ENCODE measurements at regions not wholly inside any gene's neighbourhood (a gene's known extent, or its start where the extent isn't known, plus 50 kb on each side); places are given as distances from the start of the nearest gene placed in this dataset.
"Not testable (repeated sequence)": the region's sequence is repeated elsewhere in the genome, so short reads cannot be mapped to it uniquely, and the experiment has no call there.

- DNase-seq (ENCODE audit: low spot score) (no peak), FAIRE-seq (no peak)
These were observed 52.0 kb downstream of the PRORP start for GRCh38 chr14:35174342-35174741.

GRCh38 chr14:35180179-35180578, 57.8 kb downstream of the PRORP start:
- DNase-seq (ENCODE audit: low spot score) (no peak), FAIRE-seq (no peak)

GRCh38 chr14:35184891-35185290, 62.5 kb downstream of the PRORP start:
- DNase-seq (ENCODE audit: low spot score); FAIRE-seq: not testable (repeated sequence)

- FAIRE-seq (no peak), DNase-seq (ENCODE audit: low spot score) (no peak)
These were observed 67.1 kb downstream of the PRORP start for GRCh38 chr14:35189422-35189821.

GRCh38 chr14:35193161-35193560, 70.8 kb downstream of the PRORP start:
- FAIRE-seq: no peak
- no peak for DNase-seq (ENCODE audit: low spot score)

GRCh38 chr14:35194183-35194582, 71.8 kb downstream of the PRORP start:
- FAIRE-seq; DNase-seq (ENCODE audit: low spot score): not testable (repeated sequence)

GRCh38 chr14:35196571-35196970, 74.2 kb downstream of the PRORP start:
- DNase-seq (ENCODE audit: low spot score) (no peak), FAIRE-seq (no peak)

GRCh38 chr14:35197015-35197414, 74.7 kb downstream of the PRORP start:
- DNase-seq (ENCODE audit: low spot score) (peak; percentile 14), FAIRE-seq (no peak)

- no peak for DNase-seq (ENCODE audit: low spot score)
- no peak for FAIRE-seq
These were observed 78.7 kb downstream of the PRORP start for GRCh38 chr14:35201066-35201465.

- DNase-seq (ENCODE audit: low spot score) (no peak), FAIRE-seq (no peak)
These were observed 79.8 kb downstream of the PRORP start for GRCh38 chr14:35202195-35202594.

- DNase-seq (ENCODE audit: low spot score): no peak
- no peak for FAIRE-seq
These were observed 83.4 kb downstream of the PRORP start for GRCh38 chr14:35205737-35206136.

GRCh38 chr14:35211067-35211466, 81.1 kb upstream of the PSMA6 start:
- FAIRE-seq (no peak), DNase-seq (ENCODE audit: low spot score) (no peak)

GRCh38 chr14:35212471-35213142, 79.6 kb upstream of the PSMA6 start:
- no peak for FAIRE-seq
- DNase-seq (ENCODE audit: low spot score): no peak

- no peak for FAIRE-seq
- no peak for DNase-seq (ENCODE audit: low spot score)
These were observed 78.9 kb upstream of the PSMA6 start for GRCh38 chr14:35213143-35213788.

- DNase-seq (ENCODE audit: low spot score) (peak; percentile 26), FAIRE-seq (no peak)
These were observed 78.3 kb upstream of the PSMA6 start for GRCh38 chr14:35213869-35214387.

- not testable (repeated sequence) for DNase-seq (ENCODE audit: low spot score); FAIRE-seq
These were observed 77.8 kb upstream of the PSMA6 start for GRCh38 chr14:35214402-35214801.

- FAIRE-seq (no peak), DNase-seq (ENCODE audit: low spot score) (peak; percentile 11)
These were observed 76.9 kb upstream of the PSMA6 start for GRCh38 chr14:35215110-35215813.

- not testable (repeated sequence) for FAIRE-seq; DNase-seq (ENCODE audit: low spot score)
These were observed 74.0 kb upstream of the PSMA6 start for GRCh38 chr14:35218176-35218575.

- DNase-seq (ENCODE audit: low spot score): no peak
- FAIRE-seq: no peak
These were observed 73.2 kb upstream of the PSMA6 start for GRCh38 chr14:35218963-35219362.

- DNase-seq (ENCODE audit: low spot score) (no peak), FAIRE-seq (no peak)
These were observed 72.0 kb upstream of the PSMA6 start for GRCh38 chr14:35220027-35220676.

- no peak for FAIRE-seq
- DNase-seq (ENCODE audit: low spot score): no peak
These were observed 71.3 kb upstream of the PSMA6 start for GRCh38 chr14:35220920-35221319.

GRCh38 chr14:35221462-35221861, 70.7 kb upstream of the PSMA6 start:
- DNase-seq (ENCODE audit: low spot score) (no peak), FAIRE-seq (no peak)
